SKM-1 (cell line): ENCODE measurements at regions not wholly inside any gene's neighbourhood (a gene's known extent, or its start where the extent isn't known, plus 50 kb on each side); places are given as distances from the start of the nearest gene placed in this dataset.
"Not testable (repeated sequence)": the region's sequence is repeated elsewhere in the genome, so short reads cannot be mapped to it uniquely, and the experiment has no call there.

ENCODE experiments used
- DNase-seq: peaks from one replicate; lab custom pipeline; 2025; ENCODE audit not compliant: unreplicated experiment; lab: John Stamatoyannopoulos, UW

- DNase-seq = not testable (repeated sequence)
Measured at GRCh38 chr6:74254147-74254546, 558.1 kb downstream of the CD109 start.

DNA sequence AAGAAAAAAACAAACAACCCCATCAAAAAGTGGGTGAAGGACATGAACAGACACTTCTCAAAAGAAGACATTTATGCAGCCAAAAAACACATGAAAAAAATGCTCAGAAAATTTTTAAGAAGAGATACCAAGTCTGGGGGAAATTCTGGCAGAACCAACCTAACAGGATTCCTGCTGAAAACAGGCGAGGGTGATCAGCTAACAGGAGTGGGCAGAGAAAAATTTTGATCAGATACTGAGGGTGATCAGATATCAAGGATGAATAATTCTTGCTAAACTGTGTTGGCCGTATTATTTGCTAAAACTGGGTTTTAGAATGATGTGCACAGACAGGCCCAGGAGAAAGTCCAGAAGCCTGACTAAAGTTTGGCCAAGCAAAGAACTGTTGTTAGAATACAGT lies 557.3 kb downstream of the CD109 start:
- no peak for DNase-seq

GRCh38 chr6:74250161-74250818 lies 554.3 kb downstream of the CD109 start:
- DNase-seq = no peak

DNA sequence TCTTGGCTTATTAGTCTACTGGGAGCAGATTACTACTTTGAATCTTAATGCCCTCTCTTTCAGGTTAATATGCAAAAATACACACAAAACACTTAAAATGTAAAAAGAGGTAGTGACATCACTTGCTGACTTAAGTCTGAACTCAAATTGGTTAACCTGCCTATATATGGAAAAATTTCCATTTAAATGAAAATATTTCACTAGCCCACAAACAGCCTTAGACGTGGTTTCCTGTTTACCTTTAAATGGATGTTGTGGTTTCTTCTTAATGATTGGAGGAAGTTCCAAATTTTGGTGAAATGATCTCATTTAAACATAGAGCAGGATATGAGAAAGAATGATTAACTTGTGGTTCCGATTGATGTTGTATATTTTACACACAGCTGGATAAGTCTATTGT lies 553.7 kb downstream of the CD109 start:
- DNase-seq = no peak

DNA sequence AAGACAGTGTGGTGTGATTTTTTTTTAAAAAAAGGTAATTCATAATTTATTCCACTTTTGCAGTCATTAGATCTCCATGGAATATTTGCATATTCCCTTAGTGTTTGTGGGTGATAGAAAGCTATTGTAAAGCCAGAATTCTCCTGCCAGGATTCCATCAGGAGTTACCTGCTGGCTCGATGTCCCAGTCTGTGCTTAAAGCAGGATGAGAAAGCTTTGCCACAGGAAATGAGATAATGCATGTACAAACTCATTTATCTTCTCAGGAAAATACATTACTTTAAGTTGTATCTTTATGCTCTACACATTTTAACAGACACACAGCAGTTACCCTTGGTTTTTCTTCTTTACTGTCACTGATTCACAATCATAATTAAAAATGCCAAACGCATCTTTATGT lies 553.0 kb downstream of the CD109 start:
- DNase-seq = no peak

DNA sequence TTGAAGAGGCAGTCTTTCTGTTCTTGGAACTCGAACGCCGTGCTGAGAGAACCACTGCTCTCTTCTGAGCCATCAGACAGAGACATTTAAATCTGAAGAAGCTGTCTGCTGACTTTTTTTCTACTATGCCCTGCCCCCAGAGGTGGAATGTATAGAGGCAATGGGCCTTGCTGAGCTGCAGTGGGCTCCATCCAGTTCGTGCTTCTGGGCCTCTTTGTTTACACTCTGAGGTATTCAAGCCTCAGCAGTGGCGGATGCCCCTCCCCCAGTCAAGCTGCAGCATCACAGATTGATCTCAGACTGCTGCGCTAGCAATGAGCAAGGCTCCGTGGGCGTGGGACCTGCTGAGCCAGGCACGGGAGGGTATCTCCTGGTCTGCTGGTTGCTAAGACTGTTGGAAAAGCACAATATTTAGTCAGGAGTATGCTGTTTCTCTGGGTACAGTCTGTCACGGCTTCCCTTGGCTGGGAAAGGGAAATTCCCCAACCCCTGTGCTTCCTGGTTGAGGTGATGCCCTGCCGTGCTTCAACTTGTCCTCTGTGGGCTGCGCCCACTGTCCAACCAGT lies 526.8 kb downstream of the CD109 start:
- DNase-seq = no peak

DNA sequence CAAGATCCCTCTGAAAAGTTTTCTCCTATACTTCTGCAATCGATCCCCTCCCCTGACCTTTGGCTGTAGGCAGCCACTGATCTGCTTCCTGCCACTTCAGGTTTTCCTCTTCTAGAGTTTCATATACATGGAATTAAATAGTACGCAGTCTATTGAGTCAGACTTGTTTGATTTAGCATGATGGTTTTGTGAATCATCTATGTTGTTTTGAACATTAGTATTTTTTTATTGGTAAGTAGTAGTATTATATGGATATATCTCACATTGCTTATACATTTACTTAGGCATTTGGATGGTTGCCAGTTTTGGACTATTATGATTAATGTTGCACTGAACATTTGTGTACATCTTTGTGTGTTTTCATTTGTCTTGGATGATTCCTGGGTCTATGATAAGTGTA lies 518.0 kb downstream of the CD109 start:
- DNase-seq = no peak

- DNase-seq = no peak
Measured at GRCh38 chr6:74208239-74208638, 512.2 kb downstream of the CD109 start.

GRCh38 chr6:74199215-74199915 lies 503.4 kb downstream of the CD109 start:
- no peak for DNase-seq

- DNase-seq = no peak
Measured at GRCh38 chr6:74197310-74197709, 501.3 kb downstream of the CD109 start.

GRCh38 chr6:74187811-74188210 lies 491.8 kb downstream of the CD109 start:
- DNase-seq = no peak

- DNase-seq = no peak
Measured at GRCh38 chr6:74182992-74183391, 487.0 kb downstream of the CD109 start.

DNA sequence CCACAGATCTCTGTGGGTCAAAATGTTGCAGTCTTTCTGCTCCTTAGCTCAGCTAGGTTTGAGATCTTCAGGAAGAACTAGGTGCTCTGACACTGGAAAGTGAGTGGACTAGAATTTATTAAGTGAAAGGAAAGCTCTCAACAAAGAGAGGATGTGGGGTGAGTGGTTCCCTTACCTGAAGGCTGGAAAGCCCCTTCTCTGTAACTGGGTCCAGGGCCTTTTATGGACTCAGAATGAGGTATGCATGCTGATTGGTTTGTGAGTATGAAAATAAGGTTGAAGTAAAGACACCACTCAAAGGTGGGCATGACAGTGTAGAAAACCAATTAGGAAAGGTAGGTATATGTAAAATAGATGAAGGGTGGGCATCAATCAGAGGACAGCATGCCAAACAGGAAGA lies 485.5 kb downstream of the CD109 start:
- no peak for DNase-seq

DNA sequence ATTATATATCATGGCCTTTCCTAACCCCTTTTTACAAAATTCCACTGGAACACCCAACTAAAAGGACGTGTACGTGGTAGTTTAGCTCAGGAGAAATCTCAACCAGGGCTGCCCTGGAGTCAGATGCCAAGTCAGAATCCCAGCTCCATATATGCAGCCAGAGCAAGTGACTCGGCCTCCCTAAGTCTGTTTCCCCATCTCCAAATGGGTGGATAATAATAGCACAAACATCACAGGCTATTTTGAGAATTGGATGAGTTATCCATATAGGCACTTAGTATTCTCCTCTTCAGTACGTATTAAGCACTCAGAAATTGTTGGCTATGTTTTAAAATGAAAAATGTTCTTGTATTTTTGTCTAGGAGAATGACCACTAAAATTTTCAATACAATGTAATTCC lies 481.5 kb downstream of the CD109 start:
- DNase-seq = no peak

- DNase-seq = not testable (repeated sequence)
Measured at GRCh38 chr6:74170550-74170949, 474.5 kb downstream of the CD109 start.

DNA sequence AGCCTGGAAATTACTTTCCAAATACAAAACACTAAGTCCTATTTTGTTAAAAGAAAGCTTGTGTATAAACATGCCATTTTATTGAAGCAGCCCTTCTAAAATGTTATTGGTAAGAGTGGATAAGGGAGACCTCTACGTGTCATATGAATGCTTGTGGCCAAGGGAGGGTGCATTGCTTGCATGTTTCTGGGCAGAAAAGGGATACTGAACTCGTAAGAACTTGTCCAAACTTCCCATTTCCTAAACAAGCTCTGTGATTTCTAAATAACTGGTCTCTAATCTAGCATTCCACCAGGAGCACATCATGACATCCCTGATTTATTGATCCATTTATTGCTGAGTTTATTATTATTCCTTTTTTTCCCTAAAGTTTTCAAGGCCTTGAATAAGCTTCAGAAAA lies 474.1 kb downstream of the CD109 start:
- DNase-seq = no peak

DNA sequence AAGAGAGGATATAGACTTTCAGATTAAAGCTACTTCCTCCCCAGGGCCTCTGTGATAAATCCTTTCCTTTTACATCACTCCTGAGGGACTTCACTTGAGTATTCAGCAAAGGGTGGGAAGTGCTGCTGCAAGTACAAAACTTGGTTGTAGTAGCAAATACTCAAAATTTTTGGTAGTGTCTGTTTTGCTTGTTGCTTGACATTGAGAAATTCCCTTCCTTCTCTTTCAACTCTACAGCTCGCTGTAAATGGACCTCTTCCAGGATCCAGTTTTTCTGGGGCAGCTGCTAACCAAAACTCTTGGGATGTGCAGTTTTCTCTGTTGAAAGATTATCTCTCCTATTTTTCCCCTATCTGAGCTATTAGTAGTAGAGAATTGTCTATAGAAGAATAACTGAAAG lies 472.0 kb downstream of the CD109 start:
- no peak for DNase-seq

- DNase-seq = no peak
Measured at GRCh38 chr6:74167511-74167910, 471.5 kb downstream of the CD109 start.

GRCh38 chr6:74166849-74167248 lies 470.8 kb downstream of the CD109 start:
- DNase-seq = no peak

GRCh38 chr6:74161380-74161779 lies 465.4 kb downstream of the CD109 start:
- no peak for DNase-seq

GRCh38 chr6:74152096-74152675 lies 456.2 kb downstream of the CD109 start:
- no peak for DNase-seq

- DNase-seq = no peak
Measured at GRCh38 chr6:74145931-74146330, 449.9 kb downstream of the CD109 start.
